Thyroid gland (tissue), 4 donors: ENCODE measurements at regions not wholly inside any gene's neighbourhood (a gene's known extent, or its start where the extent isn't known, plus 50 kb on each side); places are given as distances from the start of the nearest gene placed in this dataset.

Experiments
- CTCF ChIP-seq, 6 experiments: fragments of 200-600 bp in 3 of 6; fragments of 450-650 bp in 3 of 6; sonication (generic) in 3 of 6; IDR thresholded peaks; one replicate each; pipeline ENCODE4 v1.5.1; 2016 to 2019; ENCODE audit warnings: antibody characterized with exemption in 6 of 6, mild to moderate bottlenecking in 2 of 6, inconsistent platforms in 1 of 6, moderate library complexity in 1 of 6
- POLR2A ChIP-seq, 2 donors: fragments of 450-650 bp; IDR thresholded peaks; one replicate each; pipeline ENCODE4 v1.6.1; 2017; ENCODE audit warnings: antibody characterized with exemption in 2 of 2, mild to moderate bottlenecking in 2 of 2, moderate library complexity in 1 of 2

GRCh38 chr12:33265033-33265731 lies 174.4 kb downstream of the SYT10 start:
- no peak for TF ChIP-seq CTCF (IDR thresholded peaks at IDR 0.05)
- no peak for TF ChIP-seq POLR2A (IDR thresholded peaks at IDR 0.05)
